ENCODE measurements at regions not wholly inside any gene's neighbourhood (a gene's known extent, or its start where the extent isn't known, plus 50 kb on each side); places are given as distances from the start of the nearest gene placed in this dataset.

GRCh38 chr3:177887475-177887874, 648.8 kb upstream of the KCNMB2 start:
- TF ChIP-seq CTCF (IDR thresholded peaks at IDR 0.05) (no peak), POLR2A (IDR thresholded peaks at IDR 0.05) (no peak)

All from testis (tissue), 2 donors.